PC-9 (cell line): ENCODE measurements at regions not wholly inside any gene's neighbourhood (a gene's known extent, or its start where the extent isn't known, plus 50 kb on each side); places are given as distances from the start of the nearest gene placed in this dataset.

Source experiments
- CTCF ChIP-seq: fragments of 200-600 bp; sonication (generic); conservative IDR thresholded peaks from 2 replicates; pipeline ENCODE4 v1.6.1; 2017; ENCODE audit warnings: mixed run types, antibody characterized with exemption, mild to moderate bottlenecking, moderate library complexity
- EZH2 ChIP-seq: fragments of 200-600 bp; sonication (generic); IDR thresholded peaks from 2 replicates; pipeline ENCODE4 v1.8.0; 2017; ENCODE audit warnings: antibody characterized with exemption, low read depth

DNA sequence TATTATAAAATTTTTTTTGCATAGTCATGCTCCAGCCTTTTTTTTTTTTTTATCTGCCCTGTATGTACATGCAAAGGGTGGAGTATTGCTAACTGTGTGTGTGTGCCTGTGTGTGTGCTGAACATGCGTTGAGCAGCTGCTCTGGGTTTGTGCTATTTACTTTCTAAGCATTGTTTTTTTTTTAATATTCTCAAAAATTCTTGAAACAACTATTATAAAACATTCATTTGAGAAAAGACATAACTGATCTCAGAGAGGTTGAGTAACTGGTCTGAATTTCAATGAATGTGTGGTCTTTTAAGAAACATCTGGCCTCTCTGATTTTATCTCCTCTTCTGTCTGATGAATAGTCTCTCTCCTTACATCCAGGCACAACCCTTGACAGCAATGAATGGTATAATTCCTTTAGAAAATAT lies 366.0 kb upstream of the SLC14A2 start:
- TF ChIP-seq CTCF, result no peak
- TF ChIP-seq EZH2, result no peak
